SK-N-SH (cell line): ENCODE measurements at regions not wholly inside any gene's neighbourhood (a gene's known extent, or its start where the extent isn't known, plus 50 kb on each side); places are given as distances from the start of the nearest gene placed in this dataset.

Source experiments
- ELF1 ChIP-seq: IDR thresholded peaks from 2 replicates; pipeline ENCODE4 v1.4.0; 2012
- EZH2phosphoT487 ChIP-seq: fragments of 200-600 bp; sonication (generic); IDR thresholded peaks from 2 replicates; pipeline ENCODE4 v1.6.1; 2017; ENCODE audit warnings: low read depth, mixed run types, mild to moderate bottlenecking, antibody characterized with exemption, moderate library complexity, borderline replicate concordance
- FOSL2 ChIP-seq: IDR thresholded peaks from 2 replicates; pipeline ENCODE4 v1.4.0; 2012; ENCODE audit warnings: low read depth, mild to moderate bottlenecking, moderate library complexity, borderline replicate concordance
- GATA2 ChIP-seq: sonication (generic); formaldehyde crosslinking; IDR thresholded peaks from 2 replicates; pipeline ENCODE4 v1.5.0; 2020; ENCODE audit warnings: mild to moderate bottlenecking, missing genetic modification reagents
- MXI1 ChIP-seq: IDR thresholded peaks from 2 replicates; pipeline ENCODE4 v1.6.1; 2012; ENCODE audit warnings: mild to moderate bottlenecking, low read depth, low read length, improper control_type of control experiment
- POLR2AphosphoS5 ChIP-seq: IDR thresholded peaks from 2 replicates; pipeline ENCODE4 v1.6.1; 2012; ENCODE audit warnings: low read depth, low read length
- SMC3 ChIP-seq: IDR thresholded peaks from 2 replicates; pipeline ENCODE4 v1.6.1; 2012; ENCODE audit warnings: low read depth, low read length, improper control_type of control experiment
- TAF1 ChIP-seq: IDR thresholded peaks from 2 replicates; pipeline ENCODE4 v1.6.1; 2012; ENCODE audit warnings: low read depth, mild to moderate bottlenecking, low read length, moderate library complexity, borderline replicate concordance
- YY1 ChIP-seq: IDR thresholded peaks from 2 replicates; pipeline ENCODE4 v1.4.0; 2012; ENCODE audit warnings: low read depth, mild to moderate bottlenecking
- TF ChIP-seq, protein P1 (sequence below): fragments of 200-600 bp; sonication (generic); IDR thresholded peaks from 2 replicates; pipeline ENCODE4 v1.6.1; 2017; ENCODE audit warnings: antibody characterized with exemption, mild to moderate bottlenecking, moderate library complexity
- TF ChIP-seq, protein P2 (sequence below): fragments of 150-350 bp; IDR thresholded peaks from 2 replicates; pipeline ENCODE4 v1.6.1; 2016; ENCODE audit warnings: mild to moderate bottlenecking, low read depth, low read length
- TF ChIP-seq, protein P3 (sequence below): IDR thresholded peaks from 2 replicates; pipeline ENCODE4 v1.4.0; 2012; ENCODE audit warnings: low read depth, borderline replicate concordance
- TF ChIP-seq, protein P4 (sequence below): IDR thresholded peaks from 2 replicates; pipeline ENCODE4 v1.4.0; 2012; ENCODE audit warnings: low read depth

DNA sequence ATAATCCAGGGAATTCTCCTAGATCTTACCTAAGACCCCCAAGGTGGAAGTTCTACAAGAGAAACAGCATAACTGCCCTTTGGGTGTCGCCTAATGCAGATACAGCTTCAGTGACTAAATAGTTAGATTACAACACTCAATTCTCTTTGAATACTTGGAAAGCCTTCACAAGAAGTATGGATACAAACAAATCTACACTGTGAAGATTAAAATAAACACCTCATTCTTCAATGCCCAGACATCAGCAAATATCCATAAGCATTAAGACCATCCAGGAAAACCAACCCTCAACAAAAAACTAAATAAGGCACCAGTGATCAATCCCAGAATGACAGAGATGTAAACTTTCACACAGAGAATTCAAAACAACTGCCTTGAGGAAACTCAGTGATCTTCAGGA lies 963.2 kb downstream of the PLOD2 start:
- TF ChIP-seq ELF1 (no peak), FOSL2 (no peak), EZH2phosphoT487 (no peak), MXI1 (no peak), POLR2AphosphoS5 (no peak), YY1 (no peak), GATA2 (CRISPR knock-in tag) (no peak), SMC3 (no peak), TAF1 (no peak)
- TF ChIP-seq, protein P1, sequence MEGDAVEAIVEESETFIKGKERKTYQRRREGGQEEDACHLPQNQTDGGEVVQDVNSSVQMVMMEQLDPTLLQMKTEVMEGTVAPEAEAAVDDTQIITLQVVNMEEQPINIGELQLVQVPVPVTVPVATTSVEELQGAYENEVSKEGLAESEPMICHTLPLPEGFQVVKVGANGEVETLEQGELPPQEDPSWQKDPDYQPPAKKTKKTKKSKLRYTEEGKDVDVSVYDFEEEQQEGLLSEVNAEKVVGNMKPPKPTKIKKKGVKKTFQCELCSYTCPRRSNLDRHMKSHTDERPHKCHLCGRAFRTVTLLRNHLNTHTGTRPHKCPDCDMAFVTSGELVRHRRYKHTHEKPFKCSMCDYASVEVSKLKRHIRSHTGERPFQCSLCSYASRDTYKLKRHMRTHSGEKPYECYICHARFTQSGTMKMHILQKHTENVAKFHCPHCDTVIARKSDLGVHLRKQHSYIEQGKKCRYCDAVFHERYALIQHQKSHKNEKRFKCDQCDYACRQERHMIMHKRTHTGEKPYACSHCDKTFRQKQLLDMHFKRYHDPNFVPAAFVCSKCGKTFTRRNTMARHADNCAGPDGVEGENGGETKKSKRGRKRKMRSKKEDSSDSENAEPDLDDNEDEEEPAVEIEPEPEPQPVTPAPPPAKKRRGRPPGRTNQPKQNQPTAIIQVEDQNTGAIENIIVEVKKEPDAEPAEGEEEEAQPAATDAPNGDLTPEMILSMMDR: no peak
- TF ChIP-seq, protein P2, sequence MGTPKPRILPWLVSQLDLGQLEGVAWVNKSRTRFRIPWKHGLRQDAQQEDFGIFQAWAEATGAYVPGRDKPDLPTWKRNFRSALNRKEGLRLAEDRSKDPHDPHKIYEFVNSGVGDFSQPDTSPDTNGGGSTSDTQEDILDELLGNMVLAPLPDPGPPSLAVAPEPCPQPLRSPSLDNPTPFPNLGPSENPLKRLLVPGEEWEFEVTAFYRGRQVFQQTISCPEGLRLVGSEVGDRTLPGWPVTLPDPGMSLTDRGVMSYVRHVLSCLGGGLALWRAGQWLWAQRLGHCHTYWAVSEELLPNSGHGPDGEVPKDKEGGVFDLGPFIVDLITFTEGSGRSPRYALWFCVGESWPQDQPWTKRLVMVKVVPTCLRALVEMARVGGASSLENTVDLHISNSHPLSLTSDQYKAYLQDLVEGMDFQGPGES: no peak
- TF ChIP-seq, protein P3, sequence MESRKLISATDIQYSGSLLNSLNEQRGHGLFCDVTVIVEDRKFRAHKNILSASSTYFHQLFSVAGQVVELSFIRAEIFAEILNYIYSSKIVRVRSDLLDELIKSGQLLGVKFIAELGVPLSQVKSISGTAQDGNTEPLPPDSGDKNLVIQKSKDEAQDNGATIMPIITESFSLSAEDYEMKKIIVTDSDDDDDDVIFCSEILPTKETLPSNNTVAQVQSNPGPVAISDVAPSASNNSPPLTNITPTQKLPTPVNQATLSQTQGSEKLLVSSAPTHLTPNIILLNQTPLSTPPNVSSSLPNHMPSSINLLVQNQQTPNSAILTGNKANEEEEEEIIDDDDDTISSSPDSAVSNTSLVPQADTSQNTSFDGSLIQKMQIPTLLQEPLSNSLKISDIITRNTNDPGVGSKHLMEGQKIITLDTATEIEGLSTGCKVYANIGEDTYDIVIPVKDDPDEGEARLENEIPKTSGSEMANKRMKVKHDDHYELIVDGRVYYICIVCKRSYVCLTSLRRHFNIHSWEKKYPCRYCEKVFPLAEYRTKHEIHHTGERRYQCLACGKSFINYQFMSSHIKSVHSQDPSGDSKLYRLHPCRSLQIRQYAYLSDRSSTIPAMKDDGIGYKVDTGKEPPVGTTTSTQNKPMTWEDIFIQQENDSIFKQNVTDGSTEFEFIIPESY: no peak
- TF ChIP-seq, protein P4, sequence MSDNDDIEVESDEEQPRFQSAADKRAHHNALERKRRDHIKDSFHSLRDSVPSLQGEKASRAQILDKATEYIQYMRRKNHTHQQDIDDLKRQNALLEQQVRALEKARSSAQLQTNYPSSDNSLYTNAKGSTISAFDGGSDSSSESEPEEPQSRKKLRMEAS: no peak
